Panc1 (cell line): ENCODE measurements at regions not wholly inside any gene's neighbourhood (a gene's known extent, or its start where the extent isn't known, plus 50 kb on each side); places are given as distances from the start of the nearest gene placed in this dataset.

Source experiments
- POLR2AphosphoS5 ChIP-seq: IDR thresholded peaks from 2 replicates; pipeline ENCODE4 v1.6.1; 2012; ENCODE audit warnings: mild to moderate bottlenecking, low read depth, low read length, moderate library complexity
- TF ChIP-seq, protein P1 (sequence below): fragments of 450-650 bp; IDR thresholded peaks from 2 replicates; pipeline ENCODE4 v1.5.1; 2017; ENCODE audit warnings: mild to moderate bottlenecking

DNA sequence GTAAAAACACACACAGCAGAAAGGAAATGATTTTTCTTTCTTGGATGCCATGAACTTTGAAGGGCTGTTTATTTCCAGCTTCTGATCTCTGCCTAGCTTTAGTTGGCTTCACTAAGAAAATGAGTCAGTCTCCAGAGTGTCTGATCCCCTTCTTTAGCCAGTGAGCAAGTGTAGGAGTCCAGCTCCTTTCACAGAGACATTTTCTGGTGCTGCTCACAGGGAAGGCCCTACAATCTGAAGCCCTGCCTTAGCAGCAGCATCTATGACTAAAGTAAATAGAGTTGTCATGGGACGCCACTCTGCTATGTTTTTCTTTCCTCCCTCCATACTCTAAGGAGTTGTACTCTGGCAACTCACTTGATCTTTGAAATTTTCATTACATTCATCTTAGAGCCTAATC lies 103.5 kb downstream of the RPAP3 start:
- TF ChIP-seq, protein P1, sequence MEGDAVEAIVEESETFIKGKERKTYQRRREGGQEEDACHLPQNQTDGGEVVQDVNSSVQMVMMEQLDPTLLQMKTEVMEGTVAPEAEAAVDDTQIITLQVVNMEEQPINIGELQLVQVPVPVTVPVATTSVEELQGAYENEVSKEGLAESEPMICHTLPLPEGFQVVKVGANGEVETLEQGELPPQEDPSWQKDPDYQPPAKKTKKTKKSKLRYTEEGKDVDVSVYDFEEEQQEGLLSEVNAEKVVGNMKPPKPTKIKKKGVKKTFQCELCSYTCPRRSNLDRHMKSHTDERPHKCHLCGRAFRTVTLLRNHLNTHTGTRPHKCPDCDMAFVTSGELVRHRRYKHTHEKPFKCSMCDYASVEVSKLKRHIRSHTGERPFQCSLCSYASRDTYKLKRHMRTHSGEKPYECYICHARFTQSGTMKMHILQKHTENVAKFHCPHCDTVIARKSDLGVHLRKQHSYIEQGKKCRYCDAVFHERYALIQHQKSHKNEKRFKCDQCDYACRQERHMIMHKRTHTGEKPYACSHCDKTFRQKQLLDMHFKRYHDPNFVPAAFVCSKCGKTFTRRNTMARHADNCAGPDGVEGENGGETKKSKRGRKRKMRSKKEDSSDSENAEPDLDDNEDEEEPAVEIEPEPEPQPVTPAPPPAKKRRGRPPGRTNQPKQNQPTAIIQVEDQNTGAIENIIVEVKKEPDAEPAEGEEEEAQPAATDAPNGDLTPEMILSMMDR, result no peak
- no peak for TF ChIP-seq POLR2AphosphoS5
